ENCODE measurements at regions not wholly inside any gene's neighbourhood (a gene's known extent, or its start where the extent isn't known, plus 50 kb on each side); places are given as distances from the start of the nearest gene placed in this dataset.

GRCh38 chr13:80817979-80818378 lies 477.1 kb upstream of the SPRY2 start:
- no peak overlapping the region for H2AK5ac ChIP-seq (ENCODE audit: low read depth, low read length)
- no peak overlapping the region for H2BK20ac ChIP-seq (ENCODE audit: low read depth, low read length)
- in situ Hi-C loops (cut with MboI; ENCODE audit: low sequenced_read_pairs) (no loop called here), intact Hi-C loops (cut with micrococcal nuclease) (no loop called here), dilution Hi-C loops (cut with HindIII; ENCODE audit: low sequenced_read_pairs, unreplicated experiment) (no loop called here)
- no peak overlapping the region for H3K9ac ChIP-seq (ENCODE audit: low read depth, low read length)
- H3K9me1 ChIP-seq (ENCODE audit: insufficient read depth, low read length) = no peaks in the 10 kb centered on the region
- H2BK120ac ChIP-seq (ENCODE audit: low read depth, low read length) = no peak overlapping the region
- no peak overlapping the region for H3K4me3 ChIP-seq (ENCODE audit: insufficient read depth, low read depth, low read length)
- H2BK5ac ChIP-seq (ENCODE audit: low read depth, low read length, poor library complexity, severe bottlenecking) = no peak overlapping the region
- no peak overlapping the region for H3K4ac ChIP-seq (ENCODE audit: low read depth, low read length)
- no peak overlapping the region for H3K23ac ChIP-seq (ENCODE audit: low read depth, low read length)
- no peaks in the 10 kb centered on the region for H3K36me3 ChIP-seq (ENCODE audit: control insufficient read depth, insufficient read depth, low read length)
- H3K14ac ChIP-seq (replicated peaks; ENCODE audit: low read depth, low read length) = no peak overlapping the region
- no peaks in the 10 kb centered on the region for H3K4me1 ChIP-seq (ENCODE audit: control insufficient read depth, insufficient read depth, low read length)
- no peak overlapping the region for H4K91ac ChIP-seq (ENCODE audit: insufficient read depth, low read depth, low read length)
- H3K27ac ChIP-seq (ENCODE audit: insufficient read depth, low read length) = no peak overlapping the region
- BruUV-seq (replicated peaks) = no TSS peak
- no peak overlapping the region for H3K18ac ChIP-seq (ENCODE audit: low read depth, low read length)
- no peak overlapping the region for H2BK15ac ChIP-seq (ENCODE audit: low read depth, low read length)
- no peaks in the 10 kb centered on the region for H3K79me1 ChIP-seq (ENCODE audit: low read depth in 1 of 2, low read length in 2 of 2)
- H4K20me1 ChIP-seq (ENCODE audit: insufficient read depth, low read length) = no peaks in the 10 kb centered on the region
- ChIA-PET POLR2A (ENCODE audit: unreplicated experiment) (no interaction called here), CTCF (no interaction called here)
- H4K8ac ChIP-seq (ENCODE audit: low read depth in 2 of 2, low read length in 2 of 2) = no peak overlapping the region
- no peaks in the 10 kb centered on the region for H3K27me3 ChIP-seq (ENCODE audit: control insufficient read depth, insufficient read depth, low read length)
- H4K5ac ChIP-seq (ENCODE audit: low read depth, low read length) = no peak overlapping the region
- H3K9me3 ChIP-seq (ENCODE audit: control insufficient read depth, insufficient read depth, low read length) = no peaks in the 10 kb centered on the region
- no peak overlapping the region for H2AK9ac ChIP-seq (replicated peaks; ENCODE audit: low read depth, low read length, poor library complexity)
- H3K56ac ChIP-seq (ENCODE audit: extremely low read depth, insufficient read depth, low read length) = no peak overlapping the region
- no peak overlapping the region for H3K4me2 ChIP-seq (ENCODE audit: low read depth, low read length)
- ATAC-seq (ENCODE audit: low read depth) (no peak), DNase-seq (no peak)
- TF ChIP-seq SMC3 (IDR thresholded peaks at IDR 0.05; ENCODE audit: low read depth, low read length) (no peak), BHLHE40 (IDR thresholded peaks at IDR 0.05; ENCODE audit: low read depth, low read length) (no peak), CHD1 (IDR thresholded peaks at IDR 0.05; ENCODE audit: low read depth, low read length) (no peak), POLR2A (IDR thresholded peaks at IDR 0.05; ENCODE audit: low read depth, low read length) (no peak), CEBPB (IDR thresholded peaks at IDR 0.05; ENCODE audit: low read depth, low read length) (no peak), RCOR1 (IDR thresholded peaks at IDR 0.05; ENCODE audit: insufficient replicate concordance, low read length) (no peak)
- no peak overlapping the region for H2AFZ ChIP-seq (replicated peaks; ENCODE audit: low read length, poor library complexity)
- no CpG with 5 or more reads among the region's 1 CpG for WGBS, 2 experiments (ENCODE audit: extremely low coverage in 2 of 2, insufficient read length in 1 of 2)

All from IMR-90 (cell line).